Tibial artery (tissue), 4 donors: ENCODE measurements at regions not wholly inside any gene's neighbourhood (a gene's known extent, or its start where the extent isn't known, plus 50 kb on each side); places are given as distances from the start of the nearest gene placed in this dataset.

Source experiments
- DNase-seq, 2 donors: peaks; one replicate each; pipeline ENCODE4 v3.0.0-alpha.2; 2019
- H3K27ac ChIP-seq, 2 donors: fragments of 200-600 bp; sonication (generic) in 1 of 2; 1 replicate in 1 of 2; 2 replicates in 1 of 2; pipeline ENCODE4 v1.5.1; 2018 to 2019; ENCODE audit warnings: mild to moderate bottlenecking in 1 of 2
- H3K27me3 ChIP-seq, 2 donors: fragments of 200-600 bp; sonication (generic) in 1 of 2; one replicate each; pipeline versions ENCODE4 v1.5.1 to v1.6.0; 2016 to 2019
- H3K36me3 ChIP-seq, 3 donors: fragments of 200-600 bp; sonication (generic) in 2 of 3; one replicate each; pipeline ENCODE4 v1.5.1; 2016 to 2019; ENCODE audit warnings: mild to moderate bottlenecking in 2 of 3
- H3K4me1 ChIP-seq, 4 donors: fragments of 200-600 bp; sonication (generic) in 2 of 4; 1 replicate in 3 of 4; 2 replicates in 1 of 4; pipeline ENCODE4 v1.5.1; 2016 to 2019
- H3K4me3 ChIP-seq, 2 donors: fragments of 200-600 bp; sonication (generic) in 1 of 2; 1 replicate in 1 of 2; 2 replicates in 1 of 2; pipeline ENCODE4 v1.5.1; 2018 to 2019; ENCODE audit warnings: mild to moderate bottlenecking in 2 of 2
- H3K9me3 ChIP-seq, 3 donors: fragments of 200-600 bp; sonication (generic) in 1 of 3; one replicate each; pipeline ENCODE4 v1.5.1; 2016 to 2019
- CTCF ChIP-seq, 2 experiments: fragments of 200-600 bp in 1 of 2; fragments of 450-650 bp in 1 of 2; IDR thresholded peaks; one replicate each; pipeline ENCODE4 v1.5.1; 2017 to 2019; ENCODE audit warnings: antibody characterized with exemption in 2 of 2, mild to moderate bottlenecking in 1 of 2, moderate library complexity in 1 of 2
- intact Hi-C: fragments of 100-400 bp; cut with DNase I; formaldehyde crosslinking; loops from one replicate; pipeline ENCODE4 v1.15.0; 2023; ENCODE audit warnings: low total_unique reads

GRCh38 chr10:36066850-36067249 is 424.8 kb upstream of the FZD8 start:
- intact Hi-C loops, result no loop called here

GRCh38 chr10:36066102-36066501 is 424.0 kb upstream of the FZD8 start:
- intact Hi-C loops, result no loop called here
- H3K4me3 ChIP-seq, result no peak overlapping the region
- no peak for TF ChIP-seq CTCF (IDR thresholded peaks at IDR 0.05)
- H3K9me3 ChIP-seq, result peaks cover 0 to 8% (median 7%) of the 10 kb centered on the region in 3 donors
- H3K27ac ChIP-seq, result no peak overlapping the region
- no peaks in the 10 kb centered on the region for H3K36me3 ChIP-seq
- DNase-seq, result no peak
- H3K27me3 ChIP-seq, result no peaks in the 10 kb centered on the region
- peaks cover 0 to 13% (median 0%) of the 10 kb centered on the region in 4 donors for H3K4me1 ChIP-seq

More at GRCh38 chr10:36066850-36067249, 424.8 kb upstream of the FZD8 start:
- peaks cover 0 to 13% (median 0%) of the 10 kb centered on the region in 4 donors for H3K4me1 ChIP-seq
- no peaks in the 10 kb centered on the region for H3K27me3 ChIP-seq
- no peaks in the 10 kb centered on the region for H3K36me3 ChIP-seq
- H3K27ac ChIP-seq, result no peak overlapping the region
- DNase-seq, result no peak
- H3K4me3 ChIP-seq, result no peak overlapping the region
- peaks cover 0 to 8% (median 7%) of the 10 kb centered on the region in 3 donors for H3K9me3 ChIP-seq
- no peak for TF ChIP-seq CTCF (IDR thresholded peaks at IDR 0.05)

DNA sequence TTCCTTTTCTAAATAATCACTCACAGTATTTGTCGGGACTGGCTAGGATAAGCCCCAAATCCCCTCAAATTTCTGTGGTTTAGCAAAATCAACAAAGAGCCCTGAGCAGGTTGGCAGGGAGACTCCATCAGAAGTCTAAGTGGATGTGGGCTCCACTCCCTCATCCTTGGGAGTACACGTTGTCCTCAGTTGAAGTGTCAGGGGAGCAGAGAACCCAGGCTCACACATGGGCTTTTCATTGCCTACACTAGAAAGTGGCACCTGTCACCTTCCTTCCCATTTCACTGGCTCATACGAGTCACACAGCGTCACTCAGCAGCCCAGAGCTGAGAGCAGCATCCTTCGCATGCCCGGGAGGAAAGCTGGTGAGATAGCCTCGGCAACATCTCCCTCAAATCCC is 421.3 kb upstream of the FZD8 start:
- Histone ChIP-seq H3K4me1 (peaks cover 0 to 13% (median 0%) of the 10 kb centered on the region in 4 donors), H3K4me3 (no peak overlapping the region), H3K36me3 (no peaks in the 10 kb centered on the region), H3K9me3 (peaks cover 0 to 8% (median 7%) of the 10 kb centered on the region in 3 donors), H3K27me3 (no peaks in the 10 kb centered on the region), H3K27ac (no peak overlapping the region)
- DNase-seq, result no peak
- intact Hi-C loops, result no loop called here
- no peak for TF ChIP-seq CTCF (IDR thresholded peaks at IDR 0.05)

DNA sequence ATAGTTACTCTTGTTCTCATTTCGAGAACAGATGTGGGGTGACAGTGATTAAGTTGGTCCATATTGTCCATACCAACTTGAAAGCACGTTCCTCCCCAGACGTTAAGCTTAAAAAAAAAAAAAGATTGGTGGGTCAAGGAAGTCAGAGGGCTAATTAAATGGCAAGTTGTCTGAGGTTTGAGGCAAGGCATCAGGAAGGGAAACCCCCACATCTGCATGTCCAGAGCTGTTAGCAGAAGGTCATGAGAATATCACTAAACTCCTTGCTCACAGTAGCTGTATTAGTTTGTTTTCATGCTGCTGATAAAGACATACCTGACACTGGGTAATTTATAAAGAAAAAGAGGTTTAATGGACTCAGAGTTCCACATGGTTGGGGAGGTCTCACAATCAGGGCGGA is 415.6 kb upstream of the FZD8 start:
- no peak for DNase-seq
- no peaks in the 10 kb centered on the region for H3K9me3 ChIP-seq
- H3K4me1 ChIP-seq, result peaks cover 0 to 4% (median 0%) of the 10 kb centered on the region in 4 donors
- no peak overlapping the region for H3K4me3 ChIP-seq
- H3K27me3 ChIP-seq, result no peaks in the 10 kb centered on the region
- H3K27ac ChIP-seq, result no peak overlapping the region
- TF ChIP-seq CTCF (IDR thresholded peaks at IDR 0.05), result no peak
- peaks cover 0 to 3% (median 0%) of the 10 kb centered on the region in 3 donors for H3K36me3 ChIP-seq
- intact Hi-C loops, result no loop called here

DNA sequence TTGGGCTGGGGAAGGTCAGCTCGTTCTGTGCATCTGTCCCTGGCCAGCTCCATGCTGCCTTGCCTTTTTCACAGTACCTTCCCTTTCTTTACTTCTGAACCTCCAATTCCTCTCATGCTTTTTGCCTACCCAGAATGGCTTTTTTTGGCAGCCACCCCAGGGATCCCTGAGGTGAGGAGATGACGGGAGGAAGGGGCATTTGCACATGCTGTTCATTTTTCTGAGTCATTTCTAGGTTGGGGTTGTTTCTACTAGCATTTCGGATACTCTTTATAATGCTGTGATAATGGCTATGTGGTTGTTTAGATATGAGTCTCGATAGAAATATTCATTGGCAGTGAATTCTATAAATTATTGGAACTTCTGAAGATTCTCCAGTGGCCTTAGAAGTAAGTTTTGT is 415.1 kb upstream of the FZD8 start:
- no peaks in the 10 kb centered on the region for H3K9me3 ChIP-seq
- no peak for DNase-seq
- H3K27ac ChIP-seq, result no peak overlapping the region
- no peak for TF ChIP-seq CTCF (IDR thresholded peaks at IDR 0.05)
- H3K4me1 ChIP-seq, result no peaks in the 10 kb centered on the region
- H3K36me3 ChIP-seq, result peaks cover 0 to 3% (median 0%) of the 10 kb centered on the region in 3 donors
- H3K27me3 ChIP-seq, result no peaks in the 10 kb centered on the region
- intact Hi-C loops, result no loop called here
- H3K4me3 ChIP-seq, result no peak overlapping the region

- intact Hi-C loops, result no loop called here
- no peak for DNase-seq
- TF ChIP-seq CTCF (IDR thresholded peaks at IDR 0.05), result no peak
These were observed 411.7 kb upstream of the FZD8 start for GRCh38 chr10:36053775-36054174.

More at GRCh38 chr10:36053775-36054174, 411.7 kb upstream of the FZD8 start:
- H3K4me3 ChIP-seq, result no peak overlapping the region
- no peak overlapping the region for H3K27ac ChIP-seq
- H3K36me3 ChIP-seq, result peaks cover 0 to 3% (median 0%) of the 10 kb centered on the region in 3 donors
- no peaks in the 10 kb centered on the region for H3K4me1 ChIP-seq
- H3K9me3 ChIP-seq, result peaks cover 0 to under 1% (median 0%) of the 10 kb centered on the region in 3 donors
- H3K27me3 ChIP-seq, result no peaks in the 10 kb centered on the region
